ENCODE measurements at regions not wholly inside any gene's neighbourhood (a gene's known extent, or its start where the extent isn't known, plus 50 kb on each side); places are given as distances from the start of the nearest gene placed in this dataset.

DNA sequence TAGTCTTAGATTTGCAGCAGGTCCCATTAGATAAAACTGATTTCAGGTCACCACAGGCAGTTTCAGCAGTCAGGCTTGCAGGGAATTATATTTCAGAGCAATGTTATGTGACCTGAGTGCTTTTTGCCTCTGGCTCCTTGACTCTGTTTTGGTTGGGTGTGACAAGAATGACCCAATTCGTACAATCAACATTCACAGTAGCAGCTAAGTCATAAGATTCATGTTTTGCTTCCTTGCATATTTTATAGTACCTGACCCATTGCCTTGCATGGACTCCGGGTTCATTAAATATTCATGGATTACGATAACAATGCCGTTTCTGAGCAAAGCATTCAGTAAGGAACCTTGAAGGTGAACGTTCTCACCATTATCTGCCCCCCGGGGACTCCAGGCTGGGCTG, 152.0 kb upstream of the CST7 start:
- ChIA-PET POLR2A (no interaction called here), CTCF (no interaction called here)
- Histone ChIP-seq H3K27ac (ENCODE audit: extremely low read depth, low read depth, low read length) (no peak overlapping the region), H3K9me3 (ENCODE audit: control insufficient read depth, insufficient read depth, low read depth, low read length) (no peaks in the 10 kb centered on the region), H3K4me1 (ENCODE audit: control insufficient read depth, insufficient read depth, low read length) (no peaks in the 10 kb centered on the region), H3K36me3 (ENCODE audit: control insufficient read depth in 2 of 2, insufficient read depth in 1 of 2, low read length in 2 of 2) (no peaks in the 10 kb centered on the region), H3K4me3 (ENCODE audit: low read depth, low read length) (no peak overlapping the region)
- TF ChIP-seq ZNF354C (tag by site-specific recombination; IDR thresholded peaks at IDR 0.05; ENCODE audit: borderline replicate concordance, low read depth), result no peak
- TF ChIP-seq ZNF174 (tag by site-specific recombination; IDR thresholded peaks at IDR 0.05), result no peak

GRCh38 chr20:24797745-24798655, 151.1 kb upstream of the CST7 start:
- no peaks in the 10 kb centered on the region for H3K9me3 ChIP-seq (ENCODE audit: control insufficient read depth, insufficient read depth, low read depth, low read length)
- no peak overlapping the region for H3K4me3 ChIP-seq (ENCODE audit: low read depth, low read length)
- H3K27ac ChIP-seq (ENCODE audit: extremely low read depth, low read depth, low read length), result no peak overlapping the region
- H3K4me1 ChIP-seq (ENCODE audit: control insufficient read depth, insufficient read depth, low read length), result no peaks in the 10 kb centered on the region
- no peaks in the 10 kb centered on the region for H3K36me3 ChIP-seq (ENCODE audit: control insufficient read depth in 2 of 2, insufficient read depth in 1 of 2, low read length in 2 of 2)
- CTCF ChIA-PET, result no interaction called here
- TF ChIP-seq, protein P1, sequence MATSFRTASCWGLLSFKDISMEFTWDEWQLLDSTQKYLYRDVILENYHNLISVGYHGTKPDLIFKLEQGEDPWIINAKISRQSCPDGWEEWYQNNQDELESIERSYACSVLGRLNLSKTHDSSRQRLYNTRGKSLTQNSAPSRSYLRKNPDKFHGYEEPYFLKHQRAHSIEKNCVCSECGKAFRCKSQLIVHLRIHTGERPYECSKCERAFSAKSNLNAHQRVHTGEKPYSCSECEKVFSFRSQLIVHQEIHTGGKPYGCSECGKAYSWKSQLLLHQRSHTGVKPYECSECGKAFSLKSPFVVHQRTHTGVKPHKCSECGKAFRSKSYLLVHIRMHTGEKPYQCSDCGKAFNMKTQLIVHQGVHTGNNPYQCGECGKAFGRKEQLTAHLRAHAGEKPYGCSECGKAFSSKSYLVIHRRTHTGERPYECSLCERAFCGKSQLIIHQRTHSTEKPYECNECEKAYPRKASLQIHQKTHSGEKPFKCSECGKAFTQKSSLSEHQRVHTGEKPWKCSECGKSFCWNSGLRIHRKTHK (tag by site-specific recombination; IDR thresholded peaks at IDR 0.05), result no peak
- no peak for TF ChIP-seq ZFP37 (tag by site-specific recombination; IDR thresholded peaks at IDR 0.05)
- no peak for TF ChIP-seq ZNF155 (tag by site-specific recombination; IDR thresholded peaks at IDR 0.05)
- no peak for TF ChIP-seq ZNF843 (tag by site-specific recombination; IDR thresholded peaks at IDR 0.05)
- no peak for TF ChIP-seq ZFP69B (tag by site-specific recombination; IDR thresholded peaks at IDR 0.05)
- TF ChIP-seq ZBTB11 (tag by site-specific recombination; conservative IDR thresholded peaks at IDR 0.05; ENCODE audit: low read depth), result no peak
- POLR2A ChIA-PET, result no interaction called here

DNA sequence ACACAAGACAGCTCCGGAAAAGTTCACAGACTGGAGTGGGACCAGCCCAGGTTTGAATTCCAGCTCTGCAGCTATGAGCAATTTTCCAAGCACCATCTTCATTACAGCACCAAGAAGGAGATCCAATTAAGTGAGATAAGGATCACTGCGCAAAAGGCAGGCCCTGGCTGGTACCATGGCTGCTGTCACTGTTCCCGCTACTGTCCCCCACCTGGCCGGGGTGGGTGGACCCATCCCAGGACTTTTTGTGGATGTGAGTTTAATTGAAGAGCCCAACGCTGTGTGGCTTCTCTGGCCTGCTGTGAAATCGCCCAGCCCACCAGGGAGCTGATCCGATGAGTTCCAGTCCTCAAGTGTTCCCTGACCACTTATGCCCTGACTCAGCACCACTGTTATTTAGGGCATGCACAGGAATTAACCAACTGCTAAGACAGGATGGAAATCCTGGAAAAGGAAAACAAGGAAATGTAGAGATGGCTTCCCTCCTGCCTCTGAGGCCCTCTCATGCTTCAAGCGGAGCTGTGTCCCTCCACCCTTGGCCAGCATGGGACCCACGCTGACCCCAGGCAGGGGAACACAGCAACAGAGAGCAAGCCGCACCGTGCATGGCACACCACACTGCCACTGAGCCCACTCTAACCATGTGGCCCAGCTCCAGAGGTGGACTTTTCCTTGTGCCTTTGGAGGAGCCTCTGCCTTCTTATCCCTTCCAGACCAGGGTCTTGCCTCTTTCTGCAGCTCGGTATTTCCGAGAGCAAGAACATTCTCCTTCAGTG, 150.0 kb upstream of the CST7 start:
- POLR2A ChIA-PET, result no interaction called here
- Histone ChIP-seq H3K36me3 (ENCODE audit: control insufficient read depth in 2 of 2, insufficient read depth in 1 of 2, low read length in 2 of 2) (no peaks in the 10 kb centered on the region), H3K4me3 (ENCODE audit: low read depth, low read length) (no peak overlapping the region), H3K4me1 (ENCODE audit: control insufficient read depth, insufficient read depth, low read length) (no peaks in the 10 kb centered on the region), H3K27ac (ENCODE audit: extremely low read depth, low read depth, low read length) (no peak overlapping the region), H3K9me3 (ENCODE audit: control insufficient read depth, insufficient read depth, low read depth, low read length) (no peaks in the 10 kb centered on the region)
- CTCF ChIA-PET, result no interaction called here
- TF ChIP-seq GLIS1 (tag by site-specific recombination; IDR thresholded peaks at IDR 0.05), result no peak
- no peak for TF ChIP-seq ZNF777 (tag by site-specific recombination; IDR thresholded peaks at IDR 0.05; ENCODE audit: borderline replicate concordance)
- no peak for TF ChIP-seq ZXDB (tag by site-specific recombination; IDR thresholded peaks at IDR 0.05)
- no peak for TF ChIP-seq OVOL3 (tag by site-specific recombination; IDR thresholded peaks at IDR 0.05)
- no peak for TF ChIP-seq ZSCAN5A (tag by site-specific recombination; IDR thresholded peaks at IDR 0.05)
- TF ChIP-seq ZNF48 (tag by site-specific recombination; IDR thresholded peaks at IDR 0.05), result no peak
- TF ChIP-seq ZNF155 (tag by site-specific recombination; IDR thresholded peaks at IDR 0.05), result no peak
- no peak for TF ChIP-seq ZFP3 (tag by site-specific recombination; IDR thresholded peaks at IDR 0.05; ENCODE audit: low read depth)
- no peak for TF ChIP-seq ZBTB10 (tag by site-specific recombination; IDR thresholded peaks at IDR 0.05)
